ENCODE measurements at regions not wholly inside any gene's neighbourhood (a gene's known extent, or its start where the extent isn't known, plus 50 kb on each side); places are given as distances from the start of the nearest gene placed in this dataset.

GRCh38 chr21:35622612-35623011, 437.7 kb downstream of the SETD4 start:
- Histone ChIP-seq H3K4me1 (ENCODE audit: control insufficient read depth, low read length) (no peaks in the 10 kb centered on the region), H3K36me3 (ENCODE audit: control insufficient read depth, low read length) (no peaks in the 10 kb centered on the region), H3K4me3 (ENCODE audit: low read length) (no peak overlapping the region), H4K20me1 (ENCODE audit: control insufficient read depth, insufficient read depth, low read depth, low read length) (no peaks in the 10 kb centered on the region), H3K9me3 (ENCODE audit: control insufficient read depth, insufficient read depth, low read length) (no peaks in the 10 kb centered on the region), H3K4me2 (ENCODE audit: low read length) (no peak overlapping the region), H3K27ac (ENCODE audit: low read depth, low read length) (no peak overlapping the region), H3F3A (ENCODE audit: control insufficient read depth, insufficient read depth) (no peaks in the 10 kb centered on the region), H3K27me3 (ENCODE audit: control insufficient read depth, low read length) (peaks cover 27% of the 10 kb centered on the region), H3K9me2 (replicated peaks; ENCODE audit: control insufficient read depth, low read length) (no peaks in the 10 kb centered on the region), H3K79me2 (ENCODE audit: control insufficient read depth, low read length) (no peaks in the 10 kb centered on the region)
- TF ChIP-seq CTCF (IDR thresholded peaks at IDR 0.05; ENCODE audit: low read depth, low read length, poor library complexity, severe bottlenecking) = no peak
- TF ChIP-seq EZH2phosphoT487 (IDR thresholded peaks at IDR 0.05; ENCODE audit: borderline replicate concordance, low read length) = no peak

GRCh38 chr21:35619184-35619583, 441.1 kb downstream of the SETD4 start:
- no peak overlapping the region for H3K27ac ChIP-seq (ENCODE audit: low read depth, low read length)
- H3K4me3 ChIP-seq (ENCODE audit: low read length) = no peak overlapping the region

GRCh38 chr21:35617491-35617890, 442.8 kb downstream of the SETD4 start:
- Histone ChIP-seq H3K9me2 (replicated peaks; ENCODE audit: control insufficient read depth, low read length) (no peaks in the 10 kb centered on the region), H3F3A (ENCODE audit: control insufficient read depth, insufficient read depth) (no peaks in the 10 kb centered on the region), H4K20me1 (ENCODE audit: control insufficient read depth, insufficient read depth, low read depth, low read length) (no peaks in the 10 kb centered on the region), H3K4me1 (ENCODE audit: control insufficient read depth, low read length) (peaks cover 5% of the 10 kb centered on the region), H3K27ac (ENCODE audit: low read depth, low read length) (no peak overlapping the region), H3K9me3 (ENCODE audit: control insufficient read depth, insufficient read depth, low read length) (no peaks in the 10 kb centered on the region), H3K79me2 (ENCODE audit: control insufficient read depth, low read length) (no peaks in the 10 kb centered on the region), H3K36me3 (ENCODE audit: control insufficient read depth, low read length) (no peaks in the 10 kb centered on the region), H3K4me2 (ENCODE audit: low read length) (no peak overlapping the region), H3K27me3 (ENCODE audit: control insufficient read depth, low read length) (peaks cover 18% of the 10 kb centered on the region), H3K4me3 (ENCODE audit: low read length) (no peak overlapping the region)
- TF ChIP-seq EZH2phosphoT487 (IDR thresholded peaks at IDR 0.05; ENCODE audit: borderline replicate concordance, low read length) (no peak), CTCF (IDR thresholded peaks at IDR 0.05; ENCODE audit: low read depth, low read length, poor library complexity, severe bottlenecking) (no peak)

More at GRCh38 chr21:35619184-35619583, 441.1 kb downstream of the SETD4 start:
- no peaks in the 10 kb centered on the region for H4K20me1 ChIP-seq (ENCODE audit: control insufficient read depth, insufficient read depth, low read depth, low read length)
- H3K36me3 ChIP-seq (ENCODE audit: control insufficient read depth, low read length) = no peaks in the 10 kb centered on the region
- no peaks in the 10 kb centered on the region for H3K9me3 ChIP-seq (ENCODE audit: control insufficient read depth, insufficient read depth, low read length)
- peaks cover 5% of the 10 kb centered on the region for H3K4me1 ChIP-seq (ENCODE audit: control insufficient read depth, low read length)
- no peaks in the 10 kb centered on the region for H3K9me2 ChIP-seq (replicated peaks; ENCODE audit: control insufficient read depth, low read length)
- H3K27me3 ChIP-seq (ENCODE audit: control insufficient read depth, low read length) = peaks cover 21% of the 10 kb centered on the region
- H3K79me2 ChIP-seq (ENCODE audit: control insufficient read depth, low read length) = no peaks in the 10 kb centered on the region
- H3F3A ChIP-seq (ENCODE audit: control insufficient read depth, insufficient read depth) = no peaks in the 10 kb centered on the region
- TF ChIP-seq EZH2phosphoT487 (IDR thresholded peaks at IDR 0.05; ENCODE audit: borderline replicate concordance, low read length) (no peak), CTCF (IDR thresholded peaks at IDR 0.05; ENCODE audit: low read depth, low read length, poor library complexity, severe bottlenecking) (no peak)
- no peak overlapping the region for H3K4me2 ChIP-seq (ENCODE audit: low read length)

Measured in DOHH2 (cell line).